Fibroblast of skin of right quadriceps (primary cell): ENCODE measurements at regions not wholly inside any gene's neighbourhood (a gene's known extent, or its start where the extent isn't known, plus 50 kb on each side); places are given as distances from the start of the nearest gene placed in this dataset.
"Not testable (repeated sequence)": the region's sequence is repeated elsewhere in the genome, so short reads cannot be mapped to it uniquely, and the experiment has no call there.

Source experiments
- DNase-seq: peaks from one replicate; pipeline ENCODE4 v3.0.0-alpha.2; 2013

- DNase-seq, result no peak
Observed at GRCh38 chrX:103428525-103428924, 52.2 kb downstream of the BEX3 start.

GRCh38 chrX:103429026-103429425, 52.7 kb downstream of the BEX3 start:
- DNase-seq, result not testable (repeated sequence)

- no peak for DNase-seq
Observed at GRCh38 chrX:103431316-103431715, 55.0 kb downstream of the BEX3 start.

- DNase-seq, result not testable (repeated sequence)
Observed at GRCh38 chrX:103432841-103433240, 56.5 kb downstream of the BEX3 start.

- DNase-seq, result no peak
Observed at GRCh38 chrX:103437147-103437873, 61.0 kb downstream of the BEX3 start.

- no peak for DNase-seq
Observed at GRCh38 chrX:103439161-103439560, 62.8 kb downstream of the BEX3 start.

GRCh38 chrX:103440621-103441020, 64.3 kb downstream of the BEX3 start:
- no peak for DNase-seq

- no peak for DNase-seq
Observed at GRCh38 chrX:103441878-103442535, 65.7 kb downstream of the BEX3 start.

GRCh38 chrX:103442536-103442901, 66.2 kb downstream of the BEX3 start:
- peak; percentile 25 for DNase-seq

GRCh38 chrX:103446665-103447302, 70.4 kb downstream of the BEX3 start:
- DNase-seq, result peak; percentile 15
